Vagina (tissue), 2 donors: ENCODE measurements at regions not wholly inside any gene's neighbourhood (a gene's known extent, or its start where the extent isn't known, plus 50 kb on each side); places are given as distances from the start of the nearest gene placed in this dataset.

ENCODE experiments used
- CTCF ChIP-seq, 3 experiments: fragments of 450-650 bp in 2 of 3; fragments of 200-600 bp in 1 of 3; sonication (generic) in 1 of 3; IDR thresholded peaks; one replicate each; pipeline ENCODE4 v1.5.1; 2017 to 2019; ENCODE audit warnings: antibody characterized with exemption in 3 of 3, mild to moderate bottlenecking in 2 of 3, moderate library complexity in 2 of 3
- POLR2AphosphoS5 ChIP-seq, 2 donors: sonication (generic); formaldehyde crosslinking; IDR thresholded peaks; one replicate each; pipeline ENCODE4 v1.9.0; 2017; ENCODE audit warnings: antibody characterized with exemption in 2 of 2, mild to moderate bottlenecking in 2 of 2, low read depth in 1 of 2; ENCODE audit not compliant: insufficient read depth in 1 of 2

GRCh38 chr11:29095821-29096220 is 921.0 kb downstream of the KCNA4 start:
- TF ChIP-seq CTCF (IDR thresholded peaks at IDR 0.05) (no peak), POLR2AphosphoS5 (IDR thresholded peaks at IDR 0.05; ENCODE audit: insufficient read depth in 1 of 2, low read depth in 1 of 2) (no peak)
